Sigmoid colon (tissue), 6 donors: ENCODE measurements at regions not wholly inside any gene's neighbourhood (a gene's known extent, or its start where the extent isn't known, plus 50 kb on each side); places are given as distances from the start of the nearest gene placed in this dataset.

Experiments used
- DNase-seq: peaks from one replicate; pipeline ENCODE4 v3.0.0-alpha.2; 2019
- H3K27ac ChIP-seq, 4 donors: fragments of 200-600 bp; sonication (generic); one replicate each; pipeline ENCODE4 v1.5.1; 2016 to 2019; ENCODE audit warnings: mild to moderate bottlenecking in 1 of 4
- H3K27me3 ChIP-seq, 3 donors: fragments of 200-600 bp; sonication (generic); one replicate each; pipeline ENCODE4 v1.5.1; 2019; ENCODE audit warnings: mild to moderate bottlenecking in 1 of 3
- H3K36me3 ChIP-seq, 4 donors: fragments of 200-600 bp; sonication (generic); one replicate each; pipeline ENCODE4 v1.5.1; 2016 to 2019
- H3K4me1 ChIP-seq, 4 donors: fragments of 200-600 bp; sonication (generic); one replicate each; pipeline ENCODE4 v1.5.1; 2017 to 2019
- H3K4me3 ChIP-seq, 4 donors: fragments of 200-600 bp; sonication (generic); one replicate each; pipeline ENCODE4 v1.5.1; 2017 to 2019; ENCODE audit warnings: mild to moderate bottlenecking in 2 of 4, moderate library complexity in 1 of 4
- H3K9me3 ChIP-seq, 4 donors: fragments of 200-600 bp in 3 of 4; sonication (generic) in 3 of 4; one replicate each; pipeline versions ENCODE4 v1.5.1 to v1.6.1; 2013 to 2019
- EP300 ChIP-seq, 4 donors: sonication (generic); formaldehyde crosslinking; IDR thresholded peaks; one replicate each; pipeline ENCODE4 v1.6.1; 2017; ENCODE audit warnings: antibody characterized with exemption in 4 of 4
- POLR2A ChIP-seq, 2 donors: fragments of 450-650 bp; IDR thresholded peaks; one replicate each; pipeline ENCODE4 v1.6.1; 2016; ENCODE audit warnings: antibody characterized with exemption in 2 of 2, mild to moderate bottlenecking in 2 of 2, moderate library complexity in 2 of 2
- POLR2AphosphoS5 ChIP-seq, 4 donors: sonication (generic); formaldehyde crosslinking; IDR thresholded peaks; one replicate each; pipeline ENCODE4 v1.6.1; 2017; ENCODE audit warnings: antibody characterized with exemption in 4 of 4
- WGBS, 2 donors: extraction: QIAGEN DNeasy Blood & Tissue Kit; methylation state at CpG; one replicate each; pipeline ENCODE4 v1.1.7; 2013; 5-methylcytosine and 5-hydroxymethylcytosine counted together
- intact Hi-C: fragments of 100-400 bp; cut with DNase I; formaldehyde crosslinking; loops from one replicate; pipeline ENCODE4 v1.15.1; 2023
- TF ChIP-seq, protein P1 (sequence below), 4 experiments: fragments of 450-650 bp in 3 of 4; fragments of 200-600 bp in 1 of 4; IDR thresholded peaks; one replicate each; pipeline ENCODE4 v1.5.1; 2016 to 2019; ENCODE audit warnings: antibody characterized with exemption in 4 of 4, mild to moderate bottlenecking in 3 of 4, moderate library complexity in 2 of 4
- donor health status: healthy with polysubstance abuse.
- donor health status: healthy.

DNA sequence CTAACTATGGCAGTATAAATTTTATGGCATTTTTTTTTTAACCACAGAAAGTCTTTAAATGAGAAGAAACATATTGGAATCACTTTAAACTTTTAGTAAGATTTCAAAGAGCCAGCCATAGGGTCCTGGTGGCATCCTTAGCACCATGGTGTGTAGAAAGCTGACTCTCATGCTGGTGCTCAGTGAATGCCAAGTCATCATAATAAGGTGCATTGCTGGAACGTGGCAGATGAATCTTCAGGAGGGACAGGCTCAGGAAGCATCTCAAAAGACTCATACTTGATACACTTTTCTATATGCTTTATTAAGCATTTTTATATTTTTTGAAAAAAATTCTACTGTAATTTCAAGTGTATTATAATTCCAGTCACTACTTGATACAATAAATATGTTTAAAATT, 274.2 kb downstream of the ZIC4 start:
- H3K9me3 ChIP-seq: peaks cover 0 to 5% (median 0%) of the 10 kb centered on the region in 4 donors
- no peaks in the 10 kb centered on the region for H3K27me3 ChIP-seq
- no peak overlapping the region for H3K27ac ChIP-seq
- intact Hi-C loops: no loop called here
- H3K36me3 ChIP-seq: no peaks in the 10 kb centered on the region
- no peak for TF ChIP-seq EP300 (IDR thresholded peaks at IDR 0.05)
- TF ChIP-seq POLR2A (IDR thresholded peaks at IDR 0.05): no peak
- TF ChIP-seq, protein P1, sequence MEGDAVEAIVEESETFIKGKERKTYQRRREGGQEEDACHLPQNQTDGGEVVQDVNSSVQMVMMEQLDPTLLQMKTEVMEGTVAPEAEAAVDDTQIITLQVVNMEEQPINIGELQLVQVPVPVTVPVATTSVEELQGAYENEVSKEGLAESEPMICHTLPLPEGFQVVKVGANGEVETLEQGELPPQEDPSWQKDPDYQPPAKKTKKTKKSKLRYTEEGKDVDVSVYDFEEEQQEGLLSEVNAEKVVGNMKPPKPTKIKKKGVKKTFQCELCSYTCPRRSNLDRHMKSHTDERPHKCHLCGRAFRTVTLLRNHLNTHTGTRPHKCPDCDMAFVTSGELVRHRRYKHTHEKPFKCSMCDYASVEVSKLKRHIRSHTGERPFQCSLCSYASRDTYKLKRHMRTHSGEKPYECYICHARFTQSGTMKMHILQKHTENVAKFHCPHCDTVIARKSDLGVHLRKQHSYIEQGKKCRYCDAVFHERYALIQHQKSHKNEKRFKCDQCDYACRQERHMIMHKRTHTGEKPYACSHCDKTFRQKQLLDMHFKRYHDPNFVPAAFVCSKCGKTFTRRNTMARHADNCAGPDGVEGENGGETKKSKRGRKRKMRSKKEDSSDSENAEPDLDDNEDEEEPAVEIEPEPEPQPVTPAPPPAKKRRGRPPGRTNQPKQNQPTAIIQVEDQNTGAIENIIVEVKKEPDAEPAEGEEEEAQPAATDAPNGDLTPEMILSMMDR (IDR thresholded peaks at IDR 0.05): no peak
- no peak for TF ChIP-seq POLR2AphosphoS5 (IDR thresholded peaks at IDR 0.05)
- H3K4me1 ChIP-seq: no peaks in the 10 kb centered on the region
- WGBS, 2 donors: 37 to 84% methylated on average over 1 of the region's 1 CpG
- no peak for DNase-seq
- no peak overlapping the region for H3K4me3 ChIP-seq

DNA sequence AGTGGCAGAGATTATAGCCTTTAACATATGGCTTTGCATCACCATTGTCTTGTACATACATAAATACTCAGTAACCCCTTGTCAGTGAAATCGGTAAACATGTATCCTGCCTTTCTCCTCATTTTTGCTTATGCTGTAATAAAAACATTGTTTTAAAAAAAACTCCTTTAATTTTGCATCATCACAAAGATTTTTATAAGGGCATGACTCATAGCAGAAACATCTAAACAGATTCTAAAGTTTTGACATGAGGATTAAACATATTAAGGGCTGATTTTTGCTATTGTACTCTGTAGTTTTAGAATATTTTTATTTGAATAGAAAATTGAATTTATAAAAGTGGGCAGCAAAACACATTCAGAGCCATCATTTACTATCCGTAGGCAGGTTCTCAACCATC, 275.9 kb downstream of the ZIC4 start:
- H3K27ac ChIP-seq: no peak overlapping the region
- WGBS, 2 donors: 54 to 64% methylated on average over 2 of the region's 2 CpGs
- DNase-seq: no peak
- intact Hi-C loops: no loop called here
- H3K36me3 ChIP-seq: no peaks in the 10 kb centered on the region
- TF ChIP-seq POLR2A (IDR thresholded peaks at IDR 0.05) (no peak), EP300 (IDR thresholded peaks at IDR 0.05) (no peak), POLR2AphosphoS5 (IDR thresholded peaks at IDR 0.05) (no peak)
- TF ChIP-seq, protein P1 (IDR thresholded peaks at IDR 0.05): no peak
- no peak overlapping the region for H3K4me3 ChIP-seq
- H3K9me3 ChIP-seq: peaks cover 0 to 5% (median 0%) of the 10 kb centered on the region in 4 donors
- H3K4me1 ChIP-seq: no peaks in the 10 kb centered on the region
- no peaks in the 10 kb centered on the region for H3K27me3 ChIP-seq

DNA sequence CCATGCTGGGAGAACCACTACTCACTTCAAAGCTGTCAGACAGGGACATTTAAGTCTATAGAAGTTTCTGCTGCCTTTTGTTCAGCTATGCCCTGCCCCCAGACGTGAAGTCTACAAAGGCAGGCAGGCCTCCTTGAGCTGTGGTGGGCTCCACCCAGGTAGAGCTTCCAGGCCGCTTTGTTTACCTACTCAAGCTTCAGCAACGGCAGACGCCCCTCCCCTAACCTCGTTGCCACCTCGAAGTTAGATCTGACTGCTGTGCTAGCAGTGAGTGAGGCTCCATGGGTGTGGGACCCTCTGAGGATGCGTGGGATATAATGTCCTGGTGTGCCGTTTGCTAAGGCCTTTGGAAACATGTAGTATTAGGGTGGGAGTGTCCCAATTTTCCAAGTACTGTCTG, 276.7 kb downstream of the ZIC4 start:
- intact Hi-C loops: no loop called here
- 79 to 89% methylated on average over 8 of the region's 8 CpGs for WGBS, 2 donors
- no peak for DNase-seq
- peaks cover 0 to 5% (median 0%) of the 10 kb centered on the region in 4 donors for H3K9me3 ChIP-seq
- H3K27me3 ChIP-seq: no peaks in the 10 kb centered on the region
- H3K4me3 ChIP-seq: no peak overlapping the region
- TF ChIP-seq, protein P1 (IDR thresholded peaks at IDR 0.05): no peak
- TF ChIP-seq POLR2A (IDR thresholded peaks at IDR 0.05): no peak
- no peak for TF ChIP-seq EP300 (IDR thresholded peaks at IDR 0.05)
- TF ChIP-seq POLR2AphosphoS5 (IDR thresholded peaks at IDR 0.05): no peak
- no peak overlapping the region for H3K27ac ChIP-seq
- H3K36me3 ChIP-seq: no peaks in the 10 kb centered on the region
- H3K4me1 ChIP-seq: no peaks in the 10 kb centered on the region

DNA sequence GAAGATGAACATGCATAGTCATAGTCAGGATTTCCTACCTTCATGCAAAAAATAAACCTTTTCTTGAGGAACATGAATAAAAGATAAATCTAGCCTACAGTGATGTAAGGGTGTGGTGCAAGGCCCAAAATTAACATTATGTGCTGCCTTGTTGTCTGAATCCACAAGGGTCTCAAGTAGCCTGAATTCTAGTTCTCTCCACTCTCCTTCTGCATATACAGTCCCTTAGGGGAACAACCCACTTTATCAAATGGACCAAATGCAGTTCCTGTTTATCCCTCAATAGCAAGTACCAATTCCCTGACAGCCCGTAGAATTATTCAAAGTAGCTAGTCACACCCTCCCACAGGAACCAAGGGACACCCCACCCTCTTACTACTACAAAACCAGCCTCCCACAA, 284.0 kb downstream of the ZIC4 start:
- 45 to 69% methylated on average over 1 of the region's 1 CpG for WGBS, 2 donors
- TF ChIP-seq, protein P1 (IDR thresholded peaks at IDR 0.05): no peak
- TF ChIP-seq POLR2AphosphoS5 (IDR thresholded peaks at IDR 0.05) (no peak), POLR2A (IDR thresholded peaks at IDR 0.05) (no peak), EP300 (IDR thresholded peaks at IDR 0.05) (no peak)
- intact Hi-C loops: loop anchor here (5.0 kb wide), 1 partner anchor 955 kb away; no protein-coding TSS in a partner anchor

DNA sequence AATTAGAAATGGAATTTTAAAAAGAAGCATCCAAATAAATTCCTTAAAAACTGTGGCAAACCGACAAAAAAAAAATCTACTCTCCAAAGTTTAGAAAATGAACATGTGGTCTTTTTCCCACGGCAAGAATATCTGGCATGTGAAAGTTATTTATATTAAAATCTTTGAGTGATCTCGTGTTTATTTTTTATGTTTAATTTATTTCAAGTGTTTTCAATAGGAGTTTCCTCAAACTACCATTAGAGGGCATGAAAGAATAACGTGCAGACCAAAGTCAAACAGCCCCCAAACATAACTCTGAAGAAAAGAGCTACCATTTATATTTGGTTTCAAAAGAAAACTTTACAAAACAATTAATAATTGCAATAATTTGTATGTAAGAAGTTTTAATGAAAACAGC, 286.4 kb downstream of the ZIC4 start:
- WGBS, 2 donors: 24 to 33% methylated on average over 4 of the region's 4 CpGs
- intact Hi-C loops: loop anchor here (5.0 kb wide), 1 partner anchor 957 kb away; no protein-coding TSS in a partner anchor
- Histone ChIP-seq H3K4me1 (peaks cover 0 to 25% (median 2%) of the 10 kb centered on the region in 4 donors), H3K27me3 (no peaks in the 10 kb centered on the region), H3K27ac (no peak overlapping the region), H3K36me3 (no peaks in the 10 kb centered on the region), H3K4me3 (no peak overlapping the region), H3K9me3 (no peaks in the 10 kb centered on the region)
- TF ChIP-seq, protein P1 (IDR thresholded peaks at IDR 0.05): peak in 1 of 4 experiments; percentile 29
- no peak for TF ChIP-seq POLR2A (IDR thresholded peaks at IDR 0.05)
- no peak for TF ChIP-seq POLR2AphosphoS5 (IDR thresholded peaks at IDR 0.05)
- no peak for TF ChIP-seq EP300 (IDR thresholded peaks at IDR 0.05)
- no peak for DNase-seq

More for the DNA sequence above, 284.0 kb downstream of the ZIC4 start:
- Histone ChIP-seq H3K4me1 (peaks cover 0 to 25% (median 2%) of the 10 kb centered on the region in 4 donors), H3K27me3 (no peaks in the 10 kb centered on the region), H3K36me3 (no peaks in the 10 kb centered on the region), H3K27ac (no peak overlapping the region), H3K9me3 (no peaks in the 10 kb centered on the region), H3K4me3 (no peak overlapping the region)
- no peak for DNase-seq
